IPS-20b (cell line): ENCODE measurements at regions not wholly inside any gene's neighbourhood (a gene's known extent, or its start where the extent isn't known, plus 50 kb on each side); places are given as distances from the start of the nearest gene placed in this dataset.
"Not testable (repeated sequence)": the region's sequence is repeated elsewhere in the genome, so short reads cannot be mapped to it uniquely, and the experiment has no call there.

Experiments
- H3K27ac ChIP-seq: one replicate; pipeline ENCODE4 v1.5.1; 2013; ENCODE audit warnings: low read length
- H3K27me3 ChIP-seq: 2 replicates; pipeline ENCODE4 v1.6.1; 2013; ENCODE audit warnings: mild to moderate bottlenecking, low read length, inconsistent platforms; ENCODE audit not compliant: insufficient read depth
- H3K36me3 ChIP-seq: 2 replicates; pipeline ENCODE4 v1.6.1; 2013; ENCODE audit warnings: low read depth, mild to moderate bottlenecking, inconsistent platforms, low read length, moderate library complexity; ENCODE audit not compliant: insufficient read depth
- H3K4me1 ChIP-seq: 2 replicates; pipeline ENCODE4 v1.6.1; 2013; ENCODE audit warnings: mild to moderate bottlenecking, control low read depth, inconsistent platforms, low read length, moderate library complexity; ENCODE audit not compliant: insufficient read depth
- H3K4me3 ChIP-seq: 2 replicates; pipeline ENCODE4 v1.5.1; 2013; ENCODE audit warnings: mild to moderate bottlenecking, low read length, inconsistent platforms
- H3K9ac ChIP-seq: 2 replicates; pipeline ENCODE4 v1.6.1; 2013; ENCODE audit warnings: low read depth, mild to moderate bottlenecking, inconsistent platforms, low read length, moderate library complexity
- H3K9me3 ChIP-seq: 2 replicates; pipeline ENCODE4 v1.6.1; 2013; ENCODE audit warnings: mild to moderate bottlenecking, low read depth, low read length, inconsistent platforms; ENCODE audit not compliant: insufficient read depth

GRCh38 chr1:146704162-146704724 lies 233.9 kb upstream of the NBPF12 start:
- H3K36me3 ChIP-seq, H3K27ac ChIP-seq, H3K4me3 ChIP-seq, H3K9ac ChIP-seq, H3K27me3 ChIP-seq, H3K9me3 ChIP-seq, H3K4me1 ChIP-seq: not testable (repeated sequence)

GRCh38 chr1:146701320-146701719 lies 236.8 kb upstream of the NBPF12 start:
- not testable (repeated sequence) for H3K9me3 ChIP-seq, H3K27ac ChIP-seq, H3K4me1 ChIP-seq, H3K4me3 ChIP-seq, H3K27me3 ChIP-seq, H3K9ac ChIP-seq, H3K36me3 ChIP-seq

GRCh38 chr1:146695388-146695787 lies 242.7 kb upstream of the NBPF12 start:
- not testable (repeated sequence) for H3K4me1 ChIP-seq, H3K27me3 ChIP-seq, H3K9ac ChIP-seq, H3K36me3 ChIP-seq, H3K27ac ChIP-seq, H3K4me3 ChIP-seq, H3K9me3 ChIP-seq

- H3K27ac ChIP-seq, H3K4me3 ChIP-seq, H3K36me3 ChIP-seq, H3K9ac ChIP-seq, H3K4me1 ChIP-seq, H3K9me3 ChIP-seq, H3K27me3 ChIP-seq: not testable (repeated sequence)
Observed at GRCh38 chr1:146691798-146692197, 246.3 kb upstream of the NBPF12 start.

GRCh38 chr1:146688893-146689292 lies 249.2 kb upstream of the NBPF12 start:
- H3K4me3 ChIP-seq, H3K27me3 ChIP-seq, H3K27ac ChIP-seq, H3K4me1 ChIP-seq, H3K36me3 ChIP-seq, H3K9me3 ChIP-seq, H3K9ac ChIP-seq: not testable (repeated sequence)

- not testable (repeated sequence) for H3K4me1 ChIP-seq, H3K27ac ChIP-seq, H3K4me3 ChIP-seq, H3K9me3 ChIP-seq, H3K27me3 ChIP-seq, H3K36me3 ChIP-seq, H3K9ac ChIP-seq
Observed at GRCh38 chr1:146686777-146687366, 251.3 kb upstream of the NBPF12 start.

GRCh38 chr1:146683126-146683429 lies 255.0 kb upstream of the NBPF12 start:
- not testable (repeated sequence) for H3K4me3 ChIP-seq, H3K9ac ChIP-seq, H3K36me3 ChIP-seq, H3K27me3 ChIP-seq, H3K27ac ChIP-seq, H3K9me3 ChIP-seq, H3K4me1 ChIP-seq

GRCh38 chr1:146682227-146683125 lies 255.6 kb upstream of the NBPF12 start:
- H3K36me3 ChIP-seq, H3K9me3 ChIP-seq, H3K9ac ChIP-seq, H3K27ac ChIP-seq, H3K27me3 ChIP-seq, H3K4me1 ChIP-seq, H3K4me3 ChIP-seq: not testable (repeated sequence)

GRCh38 chr1:146673729-146674299 lies 264.3 kb upstream of the NBPF12 start:
- not testable (repeated sequence) for H3K27ac ChIP-seq, H3K27me3 ChIP-seq, H3K4me1 ChIP-seq, H3K9ac ChIP-seq, H3K4me3 ChIP-seq, H3K36me3 ChIP-seq, H3K9me3 ChIP-seq

- not testable (repeated sequence) for H3K27ac ChIP-seq, H3K36me3 ChIP-seq, H3K4me3 ChIP-seq, H3K9ac ChIP-seq, H3K27me3 ChIP-seq, H3K9me3 ChIP-seq, H3K4me1 ChIP-seq
Observed at GRCh38 chr1:146672608-146673007, 265.5 kb upstream of the NBPF12 start.

GRCh38 chr1:146671588-146671987 lies 266.5 kb upstream of the NBPF12 start:
- H3K27me3 ChIP-seq, H3K9me3 ChIP-seq, H3K4me3 ChIP-seq, H3K36me3 ChIP-seq, H3K27ac ChIP-seq, H3K4me1 ChIP-seq, H3K9ac ChIP-seq: not testable (repeated sequence)

- H3K4me3 ChIP-seq, H3K9me3 ChIP-seq, H3K27ac ChIP-seq, H3K27me3 ChIP-seq, H3K36me3 ChIP-seq, H3K4me1 ChIP-seq, H3K9ac ChIP-seq: not testable (repeated sequence)
Observed at GRCh38 chr1:146670832-146671566, 267.1 kb upstream of the NBPF12 start.
